Esophagus (tissue), 2 donors: ENCODE measurements at regions not wholly inside any gene's neighbourhood (a gene's known extent, or its start where the extent isn't known, plus 50 kb on each side); places are given as distances from the start of the nearest gene placed in this dataset.

Experiments
- H3K27ac ChIP-seq, 2 donors: one replicate each; pipeline ENCODE4 v1.5.1; 2013; ENCODE audit warnings: low read depth in 2 of 2, mild to moderate bottlenecking in 2 of 2, inconsistent platforms in 1 of 2, low read length in 1 of 2, moderate library complexity in 1 of 2
- H3K27me3 ChIP-seq, 2 donors: one replicate each; pipeline ENCODE4 v1.6.1; 2013; ENCODE audit warnings: low read length in 2 of 2, control low read depth in 1 of 2, mild to moderate bottlenecking in 1 of 2; ENCODE audit not compliant: insufficient read depth in 2 of 2, control insufficient read depth in 1 of 2
- H3K36me3 ChIP-seq, 2 donors: one replicate each; pipeline ENCODE4 v1.6.1; 2013; ENCODE audit warnings: low read length in 1 of 2; ENCODE audit not compliant: control insufficient read depth in 2 of 2, insufficient read depth in 2 of 2
- H3K4me1 ChIP-seq, 2 donors: one replicate each; pipeline ENCODE4 v1.6.1; 2013; ENCODE audit warnings: low read length in 1 of 2; ENCODE audit not compliant: control insufficient read depth in 2 of 2, insufficient read depth in 2 of 2
- H3K4me3 ChIP-seq, 2 donors: one replicate each; pipeline ENCODE4 v1.5.1; 2013; ENCODE audit warnings: low read length in 2 of 2, mild to moderate bottlenecking in 2 of 2, low read depth in 1 of 2, moderate library complexity in 1 of 2
- H3K9me3 ChIP-seq, 2 donors: one replicate each; pipeline ENCODE4 v1.6.1; 2013; ENCODE audit warnings: mild to moderate bottlenecking in 2 of 2, low read depth in 1 of 2, low read length in 1 of 2, moderate library complexity in 1 of 2; ENCODE audit not compliant: control insufficient read depth in 2 of 2, insufficient read depth in 1 of 2
- WGBS, 2 donors: extraction: QIAGEN DNeasy Blood & Tissue Kit; methylation state at CpG; one replicate each; pipeline ENCODE4 v1.1.7; 2013; 5-methylcytosine and 5-hydroxymethylcytosine counted together
- donor health status: healthy with polysubstance abuse.
- donor health status: Bipolar disorder and iron deficiency.

DNA sequence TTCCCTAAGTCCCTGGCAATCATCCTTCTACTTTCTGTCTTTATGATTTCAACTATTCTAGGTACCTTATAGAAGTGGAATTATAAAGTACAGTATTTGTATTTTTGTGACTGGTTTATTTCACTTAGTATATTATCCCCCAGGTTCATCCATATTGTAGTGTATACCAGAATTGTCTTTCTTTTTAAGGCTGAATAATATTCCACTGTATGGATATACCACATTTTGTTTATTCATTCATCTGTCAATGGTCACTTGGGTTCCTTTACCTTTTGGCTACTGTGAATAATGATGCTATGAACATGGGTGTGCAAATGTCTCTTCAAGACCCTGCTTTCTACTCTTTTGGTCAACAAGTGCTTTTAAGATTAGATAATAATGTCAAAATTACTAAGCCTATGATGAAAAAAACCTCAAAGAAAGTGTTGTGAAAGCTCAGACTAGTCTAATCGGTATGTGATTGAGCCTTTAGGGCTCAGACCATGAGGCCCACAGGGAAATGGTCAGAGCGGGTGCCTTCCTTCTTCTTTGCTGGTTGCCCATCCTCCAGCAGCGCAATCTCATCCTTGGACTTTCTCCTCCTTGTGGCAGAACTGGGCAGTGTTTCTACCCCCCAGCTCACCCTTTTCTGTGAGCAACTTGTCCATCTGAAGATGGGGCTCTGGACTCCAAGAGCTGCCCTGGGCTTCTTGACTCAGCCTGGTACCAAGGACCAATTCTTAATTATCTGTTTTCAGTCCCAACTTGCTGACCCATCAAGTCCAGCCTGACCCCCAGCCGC, 105.4 kb downstream of the TTC8 start:
- no peak overlapping the region for H3K27ac ChIP-seq
- peaks cover 2 to 4% of the 10 kb centered on the region in 2 donors for H3K9me3 ChIP-seq
- WGBS, 2 donors: 88 to 92% methylated on average over 4 of the region's 4 CpGs
- no peak overlapping the region for H3K4me3 ChIP-seq
- H3K4me1 ChIP-seq: no peaks in the 10 kb centered on the region
- H3K36me3 ChIP-seq: no peaks in the 10 kb centered on the region
- H3K27me3 ChIP-seq: no peaks in the 10 kb centered on the region

DNA sequence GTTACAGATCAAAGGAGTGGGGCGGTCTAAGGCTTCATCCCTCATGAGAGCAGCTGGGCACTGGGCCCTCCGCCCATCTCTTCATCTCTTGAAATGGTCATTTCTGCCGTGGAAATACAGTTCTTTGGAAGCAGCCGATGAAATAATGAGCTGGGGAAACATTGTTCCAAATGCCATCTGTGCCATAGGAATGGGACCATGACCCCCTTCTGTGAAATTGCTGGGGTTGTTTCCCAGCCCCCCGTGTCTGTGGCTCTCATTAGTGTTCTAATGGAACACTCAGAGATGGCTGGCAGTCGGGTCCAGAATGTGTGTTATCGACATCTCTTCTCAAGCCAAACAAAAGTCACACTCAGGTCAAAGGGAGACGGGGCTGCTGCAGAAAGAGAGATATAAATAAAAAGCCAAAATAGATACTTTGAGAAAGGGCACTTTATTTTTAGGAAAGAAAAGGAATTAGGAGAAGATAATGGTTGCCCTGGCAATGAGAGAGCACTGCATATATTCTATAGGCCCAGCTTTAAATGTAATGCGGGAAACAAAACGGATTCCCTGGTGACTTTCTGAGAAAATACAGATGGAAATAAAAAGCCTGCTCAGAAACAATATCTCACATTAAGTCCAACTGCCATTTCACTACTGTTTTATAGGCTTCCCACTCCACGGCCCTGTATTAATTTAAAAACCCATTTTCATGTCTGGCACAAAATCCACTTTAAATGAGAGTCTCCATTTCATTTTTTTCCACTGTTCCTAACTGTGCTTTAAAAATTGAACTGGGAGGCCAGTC, 107.1 kb downstream of the TTC8 start:
- H3K27me3 ChIP-seq: no peaks in the 10 kb centered on the region
- H3K9me3 ChIP-seq: peaks cover 0 to 2% of the 10 kb centered on the region in 2 donors
- H3K4me3 ChIP-seq: no peak overlapping the region
- H3K27ac ChIP-seq: no peak overlapping the region
- H3K4me1 ChIP-seq: no peaks in the 10 kb centered on the region
- H3K36me3 ChIP-seq: no peaks in the 10 kb centered on the region
- WGBS, 2 donors: 81 to 82% methylated on average over 11 of the region's 11 CpGs

DNA sequence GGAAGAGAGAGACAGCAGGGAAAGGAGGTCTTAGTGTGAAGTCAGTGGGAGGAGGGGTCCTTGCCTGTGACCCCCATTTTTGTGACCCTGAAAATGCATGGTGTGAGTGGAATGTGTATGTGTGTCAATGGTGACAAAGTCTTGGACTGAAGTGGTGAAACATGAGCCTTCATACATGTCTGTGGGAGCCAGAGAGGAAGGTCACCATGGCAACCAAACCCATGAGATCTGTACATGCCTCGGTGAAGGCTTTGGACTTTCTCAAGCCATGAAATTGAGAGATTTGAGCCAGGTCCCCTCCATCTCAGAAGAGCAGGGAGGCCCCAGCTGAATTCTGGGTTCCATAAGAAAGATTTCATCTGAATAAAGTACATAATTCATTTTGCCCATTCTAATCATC, 108.7 kb downstream of the TTC8 start:
- Histone ChIP-seq H3K4me1 (no peaks in the 10 kb centered on the region), H3K27me3 (no peaks in the 10 kb centered on the region), H3K27ac (no peak overlapping the region), H3K9me3 (peaks cover 0 to 2% of the 10 kb centered on the region in 2 donors), H3K4me3 (no peak overlapping the region), H3K36me3 (no peaks in the 10 kb centered on the region)
- 37 to 44% methylated on average over 1 of the region's 1 CpG for WGBS, 2 donors

DNA sequence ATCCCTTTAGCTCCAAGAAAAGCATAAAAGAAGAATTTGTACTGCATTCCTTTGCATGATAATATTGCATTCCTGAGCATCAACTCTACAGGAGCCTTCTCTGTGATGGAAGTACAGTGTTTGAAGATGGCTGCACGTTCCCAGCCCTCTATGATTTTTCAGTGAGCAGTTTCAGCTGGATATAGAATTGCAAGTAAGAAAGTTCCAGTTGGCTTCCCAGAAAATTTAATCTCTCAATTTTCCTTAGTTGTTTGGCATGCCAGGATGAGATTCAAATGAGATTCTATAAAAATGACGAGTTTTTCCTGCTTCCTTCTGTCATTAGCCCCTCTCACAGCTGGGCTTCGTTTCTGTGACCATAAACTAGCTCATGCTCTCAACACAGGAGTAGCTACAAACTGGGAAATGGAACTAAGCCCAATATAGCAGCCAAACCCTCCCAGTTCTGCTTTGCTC, 109.9 kb downstream of the TTC8 start:
- Histone ChIP-seq H3K9me3 (peaks cover 0 to 2% of the 10 kb centered on the region in 2 donors), H3K36me3 (no peaks in the 10 kb centered on the region), H3K4me1 (no peaks in the 10 kb centered on the region), H3K27me3 (no peaks in the 10 kb centered on the region), H3K4me3 (no peak overlapping the region), H3K27ac (no peak overlapping the region)
- 30 to 31% methylated on average over 3 of the region's 3 CpGs for WGBS, 2 donors

DNA sequence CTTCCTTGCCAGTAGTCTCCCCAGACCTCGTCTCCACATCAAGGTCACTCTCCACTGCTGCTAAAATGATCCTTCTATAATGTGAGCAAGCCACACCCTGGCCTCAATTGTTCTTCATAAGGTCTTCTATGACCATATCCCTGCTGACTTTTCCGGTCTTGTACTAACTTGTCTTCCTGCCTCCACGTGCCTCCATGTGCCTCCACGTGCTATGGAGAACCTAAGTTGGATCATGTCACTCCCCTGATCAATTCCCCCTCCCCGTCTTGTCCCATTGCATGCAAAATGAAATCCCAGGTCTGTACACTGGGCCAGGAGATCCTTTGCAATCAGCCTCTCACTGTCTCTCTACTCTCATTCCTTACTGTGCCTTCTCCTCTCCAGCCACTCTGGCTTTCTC, 110.6 kb downstream of the TTC8 start:
- H3K27ac ChIP-seq: no peak overlapping the region
- H3K9me3 ChIP-seq: peaks cover 0 to under 1% of the 10 kb centered on the region in 2 donors
- WGBS, 2 donors: 56 to 66% methylated on average over 5 of the region's 5 CpGs
- H3K4me1 ChIP-seq: no peaks in the 10 kb centered on the region
- no peaks in the 10 kb centered on the region for H3K27me3 ChIP-seq
- H3K4me3 ChIP-seq: no peak overlapping the region
- H3K36me3 ChIP-seq: no peaks in the 10 kb centered on the region

DNA sequence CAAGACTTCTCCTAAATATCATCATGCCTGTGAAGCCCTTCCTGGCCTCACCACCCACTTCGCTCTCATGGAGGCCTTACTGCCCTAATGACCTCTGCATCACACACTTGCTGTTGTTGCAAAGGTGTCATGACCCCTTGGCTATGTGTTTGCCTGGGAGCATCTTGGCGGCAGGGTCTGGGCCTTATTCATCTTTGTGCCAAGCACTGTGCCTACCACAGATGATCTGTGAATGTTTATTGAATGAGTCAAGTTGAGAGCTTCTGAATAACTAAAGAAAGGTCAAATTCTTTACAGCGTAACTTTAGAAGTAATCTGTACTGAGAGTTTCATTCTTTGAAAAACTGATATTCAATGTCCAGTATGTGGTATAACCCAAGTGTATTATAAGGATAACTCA, 113.3 kb downstream of the TTC8 start:
- no peak overlapping the region for H3K4me3 ChIP-seq
- no peaks in the 10 kb centered on the region for H3K4me1 ChIP-seq
- no peaks in the 10 kb centered on the region for H3K36me3 ChIP-seq
- WGBS, 2 donors: 83 to 89% methylated on average over 3 of the region's 3 CpGs
- no peak overlapping the region for H3K27ac ChIP-seq
- H3K9me3 ChIP-seq: no peaks in the 10 kb centered on the region
- H3K27me3 ChIP-seq: no peaks in the 10 kb centered on the region

DNA sequence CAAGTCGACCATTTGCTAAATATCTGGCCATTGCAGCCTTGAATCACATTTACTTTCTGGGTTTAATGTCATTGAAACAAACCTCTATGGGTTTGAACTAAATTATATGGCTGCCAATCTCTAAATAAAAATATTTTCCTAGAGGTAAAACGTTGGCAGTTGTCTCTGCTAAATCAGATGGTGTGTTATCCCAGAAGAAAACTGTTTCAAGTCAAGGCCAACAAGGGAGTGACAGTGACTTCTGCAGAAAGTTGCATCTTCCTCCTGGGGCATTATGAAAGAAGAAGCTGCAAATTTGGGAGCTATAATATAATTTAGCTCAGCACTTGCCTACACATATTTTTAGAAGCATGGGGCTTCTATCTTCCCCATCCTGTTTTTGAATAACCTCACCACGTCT, 116.2 kb downstream of the TTC8 start:
- Histone ChIP-seq H3K36me3 (no peaks in the 10 kb centered on the region), H3K27ac (no peak overlapping the region), H3K9me3 (no peaks in the 10 kb centered on the region), H3K4me3 (no peak overlapping the region), H3K4me1 (no peaks in the 10 kb centered on the region), H3K27me3 (no peaks in the 10 kb centered on the region)
- WGBS, 2 donors: 40 to 44% methylated on average over 3 of the region's 3 CpGs

DNA sequence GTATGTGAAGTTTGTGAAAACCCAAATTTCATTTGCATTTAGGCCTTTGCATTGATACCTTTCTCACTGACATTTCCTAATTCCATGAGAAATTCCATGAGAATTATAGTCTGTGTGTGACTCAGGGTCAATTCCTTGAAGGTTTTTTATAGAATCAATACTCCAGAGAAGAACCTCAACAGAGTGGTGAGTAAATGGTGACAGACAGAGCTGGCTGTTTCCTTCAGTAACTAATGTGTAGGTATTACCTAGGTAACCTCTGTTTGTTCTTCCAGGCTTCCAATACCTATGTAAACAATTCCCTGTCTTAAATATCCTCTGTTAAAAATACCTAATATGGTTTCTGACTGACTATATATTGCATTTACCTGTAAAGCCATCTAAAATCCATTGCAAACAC, 117.0 kb downstream of the TTC8 start:
- no peaks in the 10 kb centered on the region for H3K36me3 ChIP-seq
- no peaks in the 10 kb centered on the region for H3K9me3 ChIP-seq
- H3K4me1 ChIP-seq: no peaks in the 10 kb centered on the region
- H3K27ac ChIP-seq: no peak overlapping the region
- H3K4me3 ChIP-seq: no peak overlapping the region
- H3K27me3 ChIP-seq: no peaks in the 10 kb centered on the region

DNA sequence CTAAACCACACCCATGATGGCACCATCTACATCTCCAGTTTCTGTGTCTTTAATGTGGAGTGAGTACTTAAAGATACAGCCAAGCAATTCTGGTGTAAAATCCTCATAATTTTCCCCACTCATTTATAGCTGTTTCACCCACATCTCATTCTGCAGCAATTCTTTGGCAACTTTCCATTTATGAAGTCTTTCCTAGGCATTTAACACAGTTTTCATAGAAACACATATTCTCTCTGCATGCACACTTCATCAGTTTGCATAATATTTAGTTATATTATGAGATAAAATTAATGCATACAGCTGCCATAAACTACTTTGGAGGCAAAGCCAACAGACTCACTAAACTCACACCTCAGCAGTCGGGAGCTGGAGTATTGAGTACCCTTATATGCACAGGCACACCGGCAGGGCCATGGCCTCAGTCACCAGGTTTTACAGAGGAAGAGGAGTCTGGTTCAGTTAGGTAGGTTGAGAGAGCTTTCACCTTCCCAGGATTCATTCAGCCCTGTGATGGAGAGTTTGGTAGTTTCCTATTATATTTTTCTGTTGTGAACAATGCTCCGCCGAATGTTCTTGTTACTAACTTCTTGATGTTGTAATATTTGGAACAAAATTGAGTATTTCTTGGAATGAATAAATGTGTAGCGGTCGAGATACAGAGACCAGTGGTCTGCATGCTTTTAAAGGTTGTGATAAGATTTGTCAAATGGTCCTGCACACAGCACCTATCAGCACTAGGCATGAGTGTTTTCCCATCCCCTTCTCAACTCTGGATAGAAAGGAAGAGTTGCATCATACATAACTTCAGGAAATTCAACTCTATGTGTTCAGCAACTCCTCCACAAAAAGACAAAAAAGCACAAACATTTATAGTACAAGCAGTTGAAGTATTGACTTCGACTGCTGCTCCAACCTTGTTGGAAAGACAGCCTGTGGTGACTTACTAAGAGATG, 123.5 kb downstream of the TTC8 start:
- Histone ChIP-seq H3K27ac (no peak overlapping the region), H3K27me3 (no peaks in the 10 kb centered on the region), H3K36me3 (no peaks in the 10 kb centered on the region), H3K4me3 (no peak overlapping the region), H3K9me3 (peaks cover 0 to 2% of the 10 kb centered on the region in 2 donors), H3K4me1 (no peaks in the 10 kb centered on the region)
- 75 to 84% methylated on average over 7 of the region's 7 CpGs for WGBS, 2 donors
